A549 (cell line): ENCODE measurements at regions not wholly inside any gene's neighbourhood (a gene's known extent, or its start where the extent isn't known, plus 50 kb on each side); places are given as distances from the start of the nearest gene placed in this dataset.

Experiments used
- CHD2 ChIP-seq: fragments of 150-350 bp; IDR thresholded peaks from 2 replicates; pipeline ENCODE4 v1.6.1; 2014; ENCODE audit warnings: low read length; ENCODE audit not compliant: partially characterized antibody
- MYC ChIP-seq: IDR thresholded peaks from 2 replicates; pipeline ENCODE4 v1.6.1; 2012; ENCODE audit warnings: mild to moderate bottlenecking, inconsistent platforms, low read length, improper control_type of control experiment, borderline replicate concordance
- TF ChIP-seq, protein P1 (sequence below): fragments of >200 bp; sonication (Bioruptor Twin); formaldehyde crosslinking; IDR thresholded peaks from 3 replicates; pipeline ENCODE4 v1.5.1; 2016

DNA sequence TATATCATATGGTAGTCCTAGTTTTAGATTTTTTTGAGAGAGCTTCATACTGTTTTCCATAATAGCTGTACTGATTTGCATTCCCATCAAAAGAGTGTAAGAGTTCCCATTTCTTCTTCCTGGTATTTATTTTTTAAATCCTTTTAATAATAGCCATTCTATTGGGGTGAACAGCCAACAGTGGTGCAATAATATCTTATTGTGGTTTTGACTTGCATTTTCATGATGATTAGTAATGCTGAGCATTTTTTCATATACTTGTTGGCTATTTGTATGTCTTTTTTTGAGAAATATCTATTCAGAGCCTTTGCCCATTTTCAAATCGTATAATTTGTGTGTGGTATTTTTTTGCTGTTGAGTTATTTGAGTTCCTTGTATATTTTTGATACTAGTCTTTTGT is 167.4 kb downstream of the FZD1 start:
- TF ChIP-seq, protein P1, sequence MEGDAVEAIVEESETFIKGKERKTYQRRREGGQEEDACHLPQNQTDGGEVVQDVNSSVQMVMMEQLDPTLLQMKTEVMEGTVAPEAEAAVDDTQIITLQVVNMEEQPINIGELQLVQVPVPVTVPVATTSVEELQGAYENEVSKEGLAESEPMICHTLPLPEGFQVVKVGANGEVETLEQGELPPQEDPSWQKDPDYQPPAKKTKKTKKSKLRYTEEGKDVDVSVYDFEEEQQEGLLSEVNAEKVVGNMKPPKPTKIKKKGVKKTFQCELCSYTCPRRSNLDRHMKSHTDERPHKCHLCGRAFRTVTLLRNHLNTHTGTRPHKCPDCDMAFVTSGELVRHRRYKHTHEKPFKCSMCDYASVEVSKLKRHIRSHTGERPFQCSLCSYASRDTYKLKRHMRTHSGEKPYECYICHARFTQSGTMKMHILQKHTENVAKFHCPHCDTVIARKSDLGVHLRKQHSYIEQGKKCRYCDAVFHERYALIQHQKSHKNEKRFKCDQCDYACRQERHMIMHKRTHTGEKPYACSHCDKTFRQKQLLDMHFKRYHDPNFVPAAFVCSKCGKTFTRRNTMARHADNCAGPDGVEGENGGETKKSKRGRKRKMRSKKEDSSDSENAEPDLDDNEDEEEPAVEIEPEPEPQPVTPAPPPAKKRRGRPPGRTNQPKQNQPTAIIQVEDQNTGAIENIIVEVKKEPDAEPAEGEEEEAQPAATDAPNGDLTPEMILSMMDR = no peak
- no peak for TF ChIP-seq CHD2
- TF ChIP-seq MYC = no peak
